GM19467 (cell line): ENCODE measurements at regions not wholly inside any gene's neighbourhood (a gene's known extent, or its start where the extent isn't known, plus 50 kb on each side); places are given as distances from the start of the nearest gene placed in this dataset.
A peak's percentile ranks its signal among the peaks of the same experiment; 100 is the strongest.
"Not testable (repeated sequence)": the region's sequence is repeated elsewhere in the genome, so short reads cannot be mapped to it uniquely, and the experiment has no call there.

Source experiments
- ATAC-seq: cut with Tn5 transposase; IDR thresholded peaks from one replicate; pipeline ENCODE4 v1.9.1; 2021; ENCODE audit warnings: mild to moderate bottlenecking, moderate library complexity; ENCODE audit not compliant: unreplicated experiment

DNA sequence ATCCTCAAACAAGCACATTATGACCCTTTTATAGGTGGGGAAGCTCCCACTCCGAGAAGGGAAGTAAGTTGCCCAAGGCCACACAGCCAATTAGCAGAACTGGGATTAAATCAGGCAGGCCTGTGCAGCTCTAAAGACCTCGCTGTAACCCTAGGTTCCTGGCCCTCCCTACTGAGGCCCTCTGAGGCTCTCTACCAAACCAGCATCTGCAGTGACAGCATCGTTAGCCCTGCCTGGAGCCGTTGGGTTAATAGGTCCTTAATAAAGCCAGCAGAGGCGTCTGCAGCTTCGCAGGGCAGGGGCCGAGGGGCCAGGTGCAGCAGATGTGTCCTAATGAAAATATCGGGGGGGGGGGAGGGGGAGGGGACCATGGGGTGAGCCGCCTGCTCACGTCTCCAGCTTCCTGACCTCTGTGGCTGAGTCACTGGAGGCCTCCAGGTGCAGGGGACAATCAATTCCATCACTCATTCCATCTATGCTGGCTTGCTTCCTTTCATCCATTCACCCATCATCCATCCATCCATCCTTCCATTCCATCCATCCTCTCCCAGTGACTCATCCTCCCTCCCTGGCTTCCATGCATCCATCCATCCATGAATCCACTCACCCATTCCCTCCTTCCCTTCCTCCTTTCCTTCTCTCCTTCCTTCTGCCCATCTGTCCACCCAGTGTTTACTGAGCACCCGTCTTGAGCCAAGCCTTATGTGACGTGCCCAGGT lies 203.9 kb downstream of the C9orf50 start:
- no peak for ATAC-seq

DNA sequence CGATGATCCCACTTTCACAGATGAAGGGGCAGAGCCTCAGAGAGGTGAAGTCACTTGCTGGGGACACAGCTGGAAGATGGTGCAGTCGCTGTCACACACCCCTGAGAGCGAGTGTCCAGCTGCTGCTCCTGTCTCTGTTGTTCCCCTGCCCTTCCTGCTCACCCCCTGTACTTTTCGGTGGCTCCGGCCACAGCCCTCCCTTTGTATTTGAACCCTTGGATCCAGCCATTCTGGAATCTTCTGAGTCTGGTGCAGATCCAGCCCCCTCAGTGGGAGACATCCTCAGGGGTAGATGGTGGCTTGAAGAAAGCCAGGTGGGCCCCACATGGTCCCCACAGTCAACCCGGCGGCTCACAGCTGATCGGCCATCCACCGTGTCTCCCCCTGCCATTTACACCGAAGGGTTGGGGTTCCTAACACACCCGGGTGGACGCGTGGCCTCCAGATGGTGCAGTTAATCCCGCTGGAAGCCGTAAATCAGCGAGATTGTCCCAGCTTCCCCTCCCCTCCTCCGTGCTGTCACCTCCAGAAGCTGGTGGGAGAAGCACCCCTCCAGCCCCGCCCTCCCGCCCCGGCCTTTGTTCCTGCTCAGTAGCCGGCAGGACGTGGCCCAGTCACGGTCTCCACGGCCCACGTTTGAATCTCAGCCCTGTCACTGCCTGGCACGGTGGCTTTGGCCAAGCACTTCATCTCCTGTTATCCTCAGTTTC lies 204.8 kb downstream of the C9orf50 start:
- ATAC-seq = no peak

- no peak for ATAC-seq
Measured at GRCh38 chr9:129414993-129415941, 205.6 kb downstream of the C9orf50 start.

GRCh38 chr9:129414377-129414992 lies 206.4 kb downstream of the C9orf50 start:
- ATAC-seq = no peak

DNA sequence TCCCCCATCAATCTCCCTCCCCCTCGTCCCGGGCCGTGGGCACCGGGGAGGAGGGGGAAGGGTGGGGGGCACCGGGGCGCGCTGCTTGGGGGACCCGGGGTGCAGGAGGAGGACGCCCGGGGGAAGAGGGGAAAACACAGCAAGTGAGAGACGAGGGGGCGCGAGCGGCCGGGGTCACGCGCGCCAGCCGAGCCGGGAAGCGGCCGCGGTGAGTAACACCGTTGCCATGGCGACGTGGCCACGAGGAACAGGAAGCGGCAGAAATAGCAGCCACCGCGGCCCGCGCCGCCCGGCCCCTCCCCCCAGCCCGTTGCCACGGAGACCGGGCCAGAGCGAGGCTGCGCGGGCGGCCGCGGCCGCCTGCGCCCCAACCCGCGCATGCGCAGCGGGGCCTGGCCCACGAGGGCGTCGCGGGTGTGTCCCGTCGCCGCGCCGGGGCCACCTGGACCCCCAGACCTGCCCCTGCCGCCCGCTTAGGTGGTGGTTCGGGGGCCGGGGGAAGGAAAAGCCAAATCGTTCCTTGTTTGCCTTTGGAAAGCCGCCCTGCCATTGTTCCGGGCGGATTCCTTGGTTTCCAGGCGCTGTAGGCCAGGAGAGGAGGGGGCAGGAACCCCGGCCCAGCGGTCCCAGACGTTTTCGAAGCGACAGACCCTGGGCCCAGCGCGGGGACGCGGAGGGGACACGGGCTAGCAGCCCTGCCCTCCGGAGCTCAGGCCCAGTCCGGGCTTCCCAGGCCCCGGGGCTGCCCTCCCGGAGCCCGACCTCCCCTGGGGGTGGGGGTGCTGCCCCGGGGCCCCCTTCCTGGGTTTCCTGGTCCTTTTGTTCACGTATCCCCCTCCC lies 207.1 kb downstream of the C9orf50 start:
- peak; percentile 84 for ATAC-seq

DNA sequence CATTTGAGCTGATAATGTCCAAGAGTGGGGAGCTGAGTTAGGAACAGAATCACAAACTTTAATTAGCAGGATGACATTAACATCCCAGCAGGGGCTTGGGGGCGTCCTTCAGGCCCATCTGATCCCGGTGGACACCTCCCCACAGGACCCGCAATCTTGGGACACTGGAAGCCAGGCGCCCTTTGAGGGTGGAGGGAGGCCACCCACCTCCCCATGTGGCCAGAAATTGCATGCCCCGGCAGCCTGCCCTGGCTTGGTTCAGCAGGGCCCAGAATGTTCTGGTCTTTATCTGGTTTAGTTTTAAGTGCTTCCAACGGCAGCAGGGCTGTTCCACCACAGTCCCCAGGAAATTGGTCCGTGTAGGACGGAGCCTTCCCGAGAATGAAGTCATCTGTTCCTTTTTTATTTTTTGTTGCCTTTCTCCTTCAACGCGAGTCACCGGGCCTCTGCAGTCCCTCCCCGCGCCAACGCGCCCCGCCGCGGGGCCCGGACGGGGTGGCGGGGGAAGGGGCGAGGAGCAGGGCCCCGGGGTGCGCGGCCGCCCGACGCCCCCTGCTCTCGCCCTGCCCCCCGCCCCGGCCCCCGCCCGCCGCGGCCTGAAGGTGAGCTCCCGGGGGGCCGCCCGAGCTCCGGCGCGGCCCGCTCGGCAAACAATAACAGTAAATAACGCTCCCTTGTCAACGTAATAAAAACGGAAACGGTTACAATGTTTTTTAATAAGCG lies 207.9 kb downstream of the C9orf50 start:
- peak; percentile 16 for ATAC-seq

DNA sequence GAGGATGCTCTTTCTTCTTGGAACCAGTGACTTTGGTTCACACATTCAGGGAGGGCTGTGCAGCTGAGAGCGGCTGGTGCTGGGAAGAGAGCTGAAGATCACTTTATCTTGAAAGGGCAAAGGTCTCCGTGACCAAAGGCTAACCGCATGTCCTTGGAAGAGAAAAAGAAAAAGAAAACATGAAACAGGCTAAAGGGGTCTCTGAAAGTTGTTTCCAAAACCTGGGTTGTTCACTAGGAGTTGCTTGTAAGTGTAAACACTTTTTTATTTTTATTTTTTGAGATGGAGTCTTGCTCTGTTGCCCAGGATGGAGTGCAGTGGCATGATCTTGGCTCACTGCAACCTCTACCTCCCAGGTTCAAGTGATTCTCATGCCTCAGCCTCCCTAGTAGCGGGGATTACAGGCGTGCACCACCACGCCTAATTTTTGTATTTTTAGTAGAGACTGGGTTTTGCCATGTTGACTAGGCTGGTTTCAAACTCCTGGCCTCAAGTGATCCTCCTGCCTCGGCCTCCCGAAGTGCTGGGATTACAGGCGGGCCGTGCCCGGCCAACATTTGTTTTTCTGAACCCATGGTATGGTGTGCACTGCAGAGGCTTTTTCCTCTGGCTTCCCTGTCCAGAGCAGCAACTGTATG lies 208.6 kb downstream of the C9orf50 start:
- not testable (repeated sequence) for ATAC-seq

DNA sequence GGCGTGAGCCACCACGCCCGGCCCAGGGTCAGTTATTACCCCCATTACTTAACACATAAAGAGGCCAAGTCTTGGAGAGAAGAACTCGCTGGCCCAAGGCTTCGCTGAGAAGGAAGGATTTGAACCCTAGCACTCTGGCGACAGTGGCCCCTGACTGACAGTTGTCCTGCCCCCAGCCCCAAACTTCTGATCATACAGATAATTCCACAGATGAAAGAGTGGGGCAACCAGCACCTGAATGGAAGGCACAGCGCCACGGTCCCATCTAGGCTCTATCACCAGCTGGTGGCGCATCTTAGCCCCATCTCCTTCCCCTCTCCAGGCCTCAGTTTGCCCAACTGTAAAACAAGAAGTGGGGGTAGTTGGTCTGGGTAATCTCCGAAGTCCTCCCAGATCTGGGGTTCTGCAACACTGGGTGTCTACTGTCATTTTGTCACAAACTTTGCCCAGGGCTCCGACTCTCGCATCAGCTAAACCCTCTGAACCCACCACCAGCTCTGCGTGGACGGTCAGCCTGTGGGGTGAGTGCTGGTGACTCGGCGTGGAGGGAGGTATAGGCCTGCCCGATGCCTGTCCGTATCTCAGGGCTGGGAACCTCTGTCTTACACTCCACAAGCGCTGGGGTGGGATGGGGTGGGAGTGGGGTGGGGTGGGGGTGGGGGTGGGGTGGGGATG lies 209.3 kb downstream of the C9orf50 start:
- ATAC-seq = no peak

GRCh38 chr9:129410226-129410625 lies 210.7 kb downstream of the C9orf50 start:
- ATAC-seq = no peak

DNA sequence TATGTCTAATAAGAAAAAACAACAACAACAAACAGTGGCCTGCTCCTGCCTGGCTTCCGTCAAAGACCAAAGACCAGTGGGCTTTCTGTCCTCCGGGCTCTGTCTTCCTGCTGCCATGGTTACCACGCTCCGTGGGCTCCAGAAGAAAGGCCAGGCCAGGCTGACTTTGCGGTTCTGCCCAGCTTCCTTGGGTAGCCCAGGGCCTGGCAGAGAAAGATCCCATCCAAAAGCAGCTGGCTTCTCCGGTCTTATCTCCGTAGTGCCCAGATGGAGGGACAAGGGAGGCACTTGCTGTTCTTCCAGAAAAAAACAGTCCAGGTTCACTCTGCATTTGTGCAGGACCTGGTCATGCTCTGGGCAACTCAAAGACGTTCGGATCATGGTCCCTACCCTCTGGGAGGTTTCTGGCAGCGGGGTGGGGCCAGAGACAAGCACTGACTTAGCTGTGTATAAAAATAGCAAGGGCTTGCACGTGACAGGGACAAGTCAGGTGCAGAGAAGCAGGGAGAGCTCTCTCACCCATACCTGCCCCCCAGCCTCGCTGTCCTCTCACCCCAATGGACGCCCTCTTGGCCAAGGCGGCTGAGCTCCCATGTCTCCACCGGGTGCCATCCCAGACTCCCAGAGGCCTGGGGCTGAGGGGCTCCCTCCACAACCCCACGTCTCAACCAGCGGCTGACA lies 212.2 kb downstream of the C9orf50 start:
- no peak for ATAC-seq

DNA sequence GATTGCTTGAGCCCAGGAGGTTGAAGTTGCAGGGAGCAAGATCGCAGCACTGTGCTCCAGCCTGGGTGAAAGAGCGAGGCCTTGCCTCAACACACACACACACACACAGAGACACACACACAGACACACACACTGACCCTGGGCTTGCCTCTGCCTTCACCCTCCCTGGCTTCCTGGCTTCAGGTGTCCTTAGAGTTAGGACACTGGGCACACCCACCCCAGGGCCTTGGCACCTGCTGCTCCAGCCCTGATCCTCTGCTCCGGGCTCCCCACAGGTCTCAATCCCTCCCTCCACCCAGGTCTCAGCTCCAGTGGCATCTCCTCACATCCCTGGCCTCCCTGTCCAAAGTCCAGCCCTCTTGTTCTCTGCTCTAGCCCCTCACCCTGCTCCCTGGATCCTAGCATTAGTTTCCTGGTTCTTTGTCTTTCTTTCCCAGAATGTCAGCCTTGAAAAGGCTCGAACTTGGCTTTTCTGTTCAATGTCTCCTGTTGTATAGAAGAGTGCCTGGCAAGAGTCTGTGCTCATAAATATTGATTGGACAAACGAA lies 212.9 kb downstream of the C9orf50 start:
- no peak for ATAC-seq

DNA sequence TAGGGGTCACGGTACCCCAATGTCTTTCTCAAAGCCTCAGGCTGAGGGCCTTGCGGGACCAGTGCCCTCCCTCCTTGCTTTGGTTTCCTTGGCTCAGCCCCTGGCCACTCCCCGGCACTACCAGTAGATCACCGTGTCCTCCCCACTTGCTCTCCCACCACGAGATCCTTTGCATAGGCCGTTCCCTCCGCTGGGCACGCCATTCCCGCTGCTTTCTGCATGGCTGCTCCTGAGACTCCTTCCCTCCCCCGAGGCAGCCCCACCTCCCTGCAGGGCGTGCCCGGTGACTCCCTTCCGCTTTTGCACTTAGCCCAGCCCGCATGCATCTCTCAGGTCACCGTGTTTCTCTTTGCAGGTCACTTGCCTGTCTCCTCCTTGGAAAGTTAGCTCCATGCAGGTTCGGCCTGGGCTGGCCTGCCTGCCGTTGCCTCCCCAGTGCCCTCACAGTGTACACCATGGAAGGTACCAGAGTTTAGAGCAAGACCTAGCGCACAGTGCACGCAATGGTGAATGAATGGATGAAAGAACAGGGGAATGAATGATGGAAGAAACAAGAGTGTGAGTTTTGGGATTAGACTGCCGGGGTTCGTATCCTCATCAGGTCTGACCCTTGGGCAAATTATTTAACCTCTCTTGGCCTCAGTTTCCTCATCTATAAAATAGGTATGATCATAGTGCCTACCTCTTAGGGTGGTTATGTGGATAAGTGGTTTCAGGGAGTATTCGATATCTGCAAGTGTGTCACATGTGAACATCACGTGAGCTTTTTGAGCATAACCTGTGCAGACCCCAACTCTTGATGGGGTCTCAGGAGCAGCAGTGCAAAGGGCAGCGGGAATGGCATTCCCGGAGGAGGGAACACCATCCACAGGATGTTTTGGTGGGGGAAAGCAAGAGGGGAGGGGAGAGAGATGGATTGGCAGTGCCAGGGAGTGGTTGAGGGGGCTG lies 214.3 kb downstream of the C9orf50 start:
- ATAC-seq = no peak

GRCh38 chr9:129405827-129406213 lies 215.1 kb downstream of the C9orf50 start:
- no peak for ATAC-seq

DNA sequence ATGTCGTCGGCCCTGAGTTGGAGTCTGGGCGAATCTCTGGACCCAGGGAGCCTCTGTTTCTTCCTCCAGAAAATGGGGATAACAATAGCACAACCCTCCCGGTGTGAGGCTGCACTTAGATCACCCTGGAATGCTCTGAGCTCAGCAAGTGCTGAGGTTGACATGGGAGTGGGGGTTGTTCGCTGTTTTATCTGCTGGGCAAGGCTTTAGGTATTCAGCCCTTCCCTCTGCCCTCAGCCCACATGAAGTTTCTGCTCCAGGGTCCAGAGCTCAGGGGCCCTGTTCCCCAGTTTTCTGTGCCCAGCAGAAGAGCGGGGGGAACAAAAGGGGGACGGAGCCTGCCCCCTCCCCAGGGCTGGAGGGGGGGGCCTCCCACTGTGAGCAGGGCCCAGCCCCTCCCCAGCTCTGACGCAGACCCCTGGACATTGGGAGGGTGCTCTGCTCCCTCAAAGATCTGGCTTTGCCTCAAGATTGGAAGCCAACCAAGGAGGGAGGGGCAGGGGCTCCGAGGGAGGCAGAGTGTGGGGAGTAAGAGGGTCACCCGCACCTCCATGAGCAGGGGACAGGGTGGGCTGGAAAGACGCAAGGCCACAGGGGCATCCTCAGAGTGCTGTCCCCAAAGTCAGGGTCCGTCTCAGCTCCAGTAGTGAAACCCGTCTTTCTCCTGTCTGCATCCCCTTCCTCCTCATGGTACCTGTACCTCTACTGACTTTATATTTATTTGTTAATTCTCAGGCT lies 215.6 kb downstream of the C9orf50 start:
- no peak for ATAC-seq

DNA sequence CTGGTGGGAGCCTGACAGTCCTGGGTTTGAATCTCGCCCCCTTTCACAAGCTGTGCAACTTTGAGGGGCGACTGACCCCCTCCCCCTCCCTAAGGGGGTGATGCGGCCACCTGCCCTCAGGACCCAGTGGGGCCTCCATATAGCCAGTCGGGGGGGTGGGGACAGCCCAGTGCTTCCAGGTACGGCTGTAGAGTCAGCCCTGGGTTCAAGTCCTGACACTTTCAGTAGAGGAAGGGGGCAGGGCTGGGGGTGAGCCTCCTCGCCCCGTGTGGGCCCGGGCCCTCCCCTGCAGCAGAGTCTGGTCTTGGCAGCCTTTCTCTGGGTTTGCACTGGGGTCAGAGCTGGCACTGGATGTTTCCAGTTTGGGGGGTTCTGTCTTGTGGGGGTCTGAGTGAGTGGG lies 216.3 kb downstream of the C9orf50 start:
- no peak for ATAC-seq
